ENCODE measurements at regions not wholly inside any gene's neighbourhood (a gene's known extent, or its start where the extent isn't known, plus 50 kb on each side); places are given as distances from the start of the nearest gene placed in this dataset.

DNA sequence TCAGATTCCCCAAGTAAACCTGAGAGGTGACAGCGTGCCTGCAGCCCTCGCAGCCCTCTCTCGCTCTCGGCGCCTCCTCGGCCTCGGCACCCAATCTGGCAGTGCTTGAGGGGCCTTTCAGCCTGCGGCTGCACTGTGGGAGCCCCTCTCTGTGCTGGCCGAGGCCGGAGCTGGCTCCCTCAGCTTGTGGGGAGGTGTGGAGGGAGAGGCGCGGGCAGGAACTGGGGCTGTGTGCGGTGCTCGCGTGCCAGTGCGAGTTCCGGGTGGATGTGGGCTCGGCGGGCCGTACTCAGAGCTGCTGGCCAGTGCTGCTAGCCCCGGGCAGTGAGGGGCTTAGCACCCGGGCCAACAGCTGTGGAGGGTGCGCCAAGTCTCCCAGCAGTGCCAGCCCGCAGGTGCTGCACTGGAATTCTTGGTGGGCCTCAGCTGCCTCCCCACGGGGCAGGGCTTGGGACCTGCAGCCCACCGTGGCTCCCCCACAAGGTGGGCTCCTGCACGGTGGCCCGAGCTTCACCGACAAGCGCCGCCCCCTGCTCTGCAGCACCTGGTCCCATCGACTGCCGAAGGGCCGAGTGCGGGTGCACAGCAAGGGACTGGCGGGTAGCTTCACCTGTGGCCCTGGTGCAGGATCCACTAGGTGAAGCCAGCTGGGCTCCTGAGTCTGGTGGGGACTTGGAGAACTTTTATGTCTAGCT lies 809.7 kb upstream of the ADGRB3 start:
- TF ChIP-seq, protein P1, sequence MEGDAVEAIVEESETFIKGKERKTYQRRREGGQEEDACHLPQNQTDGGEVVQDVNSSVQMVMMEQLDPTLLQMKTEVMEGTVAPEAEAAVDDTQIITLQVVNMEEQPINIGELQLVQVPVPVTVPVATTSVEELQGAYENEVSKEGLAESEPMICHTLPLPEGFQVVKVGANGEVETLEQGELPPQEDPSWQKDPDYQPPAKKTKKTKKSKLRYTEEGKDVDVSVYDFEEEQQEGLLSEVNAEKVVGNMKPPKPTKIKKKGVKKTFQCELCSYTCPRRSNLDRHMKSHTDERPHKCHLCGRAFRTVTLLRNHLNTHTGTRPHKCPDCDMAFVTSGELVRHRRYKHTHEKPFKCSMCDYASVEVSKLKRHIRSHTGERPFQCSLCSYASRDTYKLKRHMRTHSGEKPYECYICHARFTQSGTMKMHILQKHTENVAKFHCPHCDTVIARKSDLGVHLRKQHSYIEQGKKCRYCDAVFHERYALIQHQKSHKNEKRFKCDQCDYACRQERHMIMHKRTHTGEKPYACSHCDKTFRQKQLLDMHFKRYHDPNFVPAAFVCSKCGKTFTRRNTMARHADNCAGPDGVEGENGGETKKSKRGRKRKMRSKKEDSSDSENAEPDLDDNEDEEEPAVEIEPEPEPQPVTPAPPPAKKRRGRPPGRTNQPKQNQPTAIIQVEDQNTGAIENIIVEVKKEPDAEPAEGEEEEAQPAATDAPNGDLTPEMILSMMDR (IDR thresholded peaks at IDR 0.05; ENCODE audit: poor library complexity): no peak
- no peak for TF ChIP-seq EZH2 (IDR thresholded peaks at IDR 0.05; ENCODE audit: borderline replicate concordance)
- TF ChIP-seq EZH2phosphoT487 (IDR thresholded peaks at IDR 0.05; ENCODE audit: low read depth, severe bottlenecking, unreplicated experiment): no peak

Data from hepatocyte (in vitro differentiated cells).